Heart left ventricle (tissue), 16 donors: ENCODE measurements at regions not wholly inside any gene's neighbourhood (a gene's known extent, or its start where the extent isn't known, plus 50 kb on each side); places are given as distances from the start of the nearest gene placed in this dataset.
A peak's percentile ranks its signal among the peaks of the same experiment; 100 is the strongest.

Source experiments
- ATAC-seq, 4 donors: fragments of 200-7000 bp; cut with Tn5 transposase; one replicate each; pipeline ENCODE4 v1.9.1; 2020 to 2022; ENCODE audit warnings: moderate library complexity in 4 of 4, mild to moderate bottlenecking in 3 of 4, moderate number of reproducible peaks in 1 of 4
- DNase-seq, 5 donors: peaks; one replicate each; pipeline ENCODE4 v3.0.0-alpha.2; 2020
- H3K27ac ChIP-seq, 12 donors: fragments of 200-600 bp; sonication (generic) in 4 of 12; one replicate each; pipeline versions ENCODE4 v1.5.0 to v1.8.0; 2016 to 2022; ENCODE audit warnings: mild to moderate bottlenecking in 2 of 12
- H3K27me3 ChIP-seq, 9 donors: fragments of 200-600 bp; sonication (generic) in 2 of 9; one replicate each; pipeline versions ENCODE4 v1.5.1 to v1.8.0; 2016 to 2022; ENCODE audit warnings: mild to moderate bottlenecking in 3 of 9
- H3K36me3 ChIP-seq, 9 donors: fragments of 200-600 bp; sonication (generic) in 2 of 9; one replicate each; pipeline versions ENCODE4 v1.5.0 to v1.8.0; 2018 to 2022; ENCODE audit warnings: mild to moderate bottlenecking in 2 of 9
- H3K4me1 ChIP-seq, 12 donors: fragments of 200-600 bp; sonication (generic) in 4 of 12; one replicate each; pipeline versions ENCODE4 v1.5.0 to v1.8.0; 2016 to 2022; ENCODE audit warnings: mild to moderate bottlenecking in 3 of 12
- H3K4me3 ChIP-seq, 12 donors: fragments of 200-600 bp; sonication (generic) in 4 of 12; one replicate each; pipeline versions ENCODE4 v1.5.0 to v1.8.0; 2017 to 2022; ENCODE audit warnings: mild to moderate bottlenecking in 9 of 12, moderate library complexity in 4 of 12
- H3K9me3 ChIP-seq, 12 donors: fragments of 200-600 bp; sonication (generic) in 4 of 12; one replicate each; pipeline versions ENCODE4 v1.5.0 to v1.8.0; 2016 to 2022; ENCODE audit warnings: mild to moderate bottlenecking in 1 of 12
- CTCF ChIP-seq, 12 donors: fragments of 200-600 bp; sonication (generic) in 4 of 12; IDR thresholded peaks; one replicate each; pipeline versions ENCODE4 v1.5.0 to v1.8.0; 2018 to 2022; ENCODE audit warnings: antibody characterized with exemption in 12 of 12, mild to moderate bottlenecking in 5 of 12
- POLR2A ChIP-seq, 2 donors: fragments of 450-650 bp; IDR thresholded peaks; one replicate each; pipeline ENCODE4 v1.6.1; 2017; ENCODE audit warnings: antibody characterized with exemption in 2 of 2, mild to moderate bottlenecking in 2 of 2, moderate library complexity in 2 of 2
- WGBS, 4 donors: extraction: QIAGEN DNeasy Blood & Tissue Kit in 2 of 4; methylation state at CpG; one replicate each; pipeline versions ENCODE4 v1.1.5 to v1.1.7; 2013 to 2018; 5-methylcytosine and 5-hydroxymethylcytosine counted together
- intact Hi-C, 10 donors: fragments of 100-400 bp; cut with DNase I; formaldehyde crosslinking; loops; one replicate each; pipeline versions ENCODE4 v1.11.1 to v1.14.2; 2022
- donor health status: ischemic (EF 13 %, LVEDD 7.1; RV severe dilation, severe dysfunction).
- donor health status: healthy with polysubstance abuse.
- donor health status: DM: no; HTN: yes; CAD: no.
- donor health status: DM: no; HTN: no; CAD: no.
- donor health status: ischemic (EF 25% LVEDD 6.9; RV normal size, moderate dysfunction).
- donor health status: ischemic (EF 25% LVEDD 5.7; RV mildly dilated, moderate dysfunction).
- donor health status: healthy.
- donor health status: DM: yes; HTN: yes; CAD: no.
- donor health status: ischemic (EF 35%, LVEDD 5.7; RV mildly dilated, moderate dysfunction).
- donor health status: nonischemic (EF 11% LVEDD 7.7; RV severe dilation, severe dysfunction).
- donor health status: DM: yes; HTN: yes; CAD: no.
- donor health status: PGD.
- donor health status: ischemic (EF 29% LVEDD 5.4; RV normal size, mild dysfunction).
- donor health status: nonischemic (EF 23%, LVEDD 6.1; RV moderate dilation, normal function).

- no peak for DNase-seq
- Histone ChIP-seq H3K36me3 (no peaks in the 10 kb centered on the region), H3K4me3 (no peak overlapping the region), H3K4me1 (no peaks in the 10 kb centered on the region), H3K9me3 (no peaks in the 10 kb centered on the region), H3K27me3 (no peaks in the 10 kb centered on the region), H3K27ac (no peak overlapping the region)
- ATAC-seq, result no peak
- intact Hi-C loops, result loop anchor here in 3 of 10 donors (5.0 to 10.0 kb wide), 3 partner anchors 156 to 876 kb away; no protein-coding TSS in a partner anchor
- TF ChIP-seq POLR2A (IDR thresholded peaks at IDR 0.05) (no peak), CTCF (IDR thresholded peaks at IDR 0.05) (no peak)
- WGBS, 4 donors, result 87 to 95% (median 90%) methylated on average over 9 of the region's 9 CpGs
These were observed 222.1 kb upstream of the TAPT1 start for GRCh38 chr4:16448241-16448840.

GRCh38 chr4:16443504-16444088, 217.3 kb upstream of the TAPT1 start:
- TF ChIP-seq POLR2A (IDR thresholded peaks at IDR 0.05) (no peak), CTCF (IDR thresholded peaks at IDR 0.05) (peak; percentile 43 to 78 (median 64))
- Histone ChIP-seq H3K27me3 (no peaks in the 10 kb centered on the region), H3K9me3 (no peaks in the 10 kb centered on the region), H3K36me3 (no peaks in the 10 kb centered on the region), H3K4me3 (no peak overlapping the region), H3K27ac (no peak overlapping the region), H3K4me1 (peaks cover 0 to 10% (median 0%) of the 10 kb centered on the region in 12 donors)
- DNase-seq (no peak), ATAC-seq (no peak)
- WGBS, 4 donors, result 41 to 48% (median 44%) methylated on average over 2 of the region's 2 CpGs
- intact Hi-C loops, result loop anchor here in 9 of 10 donors (1.0 to 10.0 kb wide), 7 partner anchors 151 to 881 kb away; no protein-coding TSS in a partner anchor

GRCh38 chr4:16442296-16442695, 216.0 kb upstream of the TAPT1 start:
- TF ChIP-seq POLR2A (IDR thresholded peaks at IDR 0.05) (no peak), CTCF (IDR thresholded peaks at IDR 0.05) (no peak)
- H3K9me3 ChIP-seq, result peaks cover 0 to 9% (median 2%) of the 10 kb centered on the region in 12 donors
- H3K27ac ChIP-seq, result no peak overlapping the region
- peaks cover 0 to 18% (median 0%) of the 10 kb centered on the region in 12 donors for H3K4me1 ChIP-seq
- H3K36me3 ChIP-seq, result no peaks in the 10 kb centered on the region
- no peak for DNase-seq
- 82 to 88% (median 85%) methylated on average over 1 of the region's 1 CpG for WGBS, 4 donors
- intact Hi-C loops, result loop anchor here in 9 of 10 donors (2.0 to 10.0 kb wide), 6 partner anchors 150 to 883 kb away; no protein-coding TSS in a partner anchor
- H3K4me3 ChIP-seq, result no peak overlapping the region
- no peaks in the 10 kb centered on the region for H3K27me3 ChIP-seq
- ATAC-seq, result no peak

GRCh38 chr4:16439768-16440167, 213.5 kb upstream of the TAPT1 start:
- H3K9me3 ChIP-seq, result peaks cover 0 to 15% (median 2%) of the 10 kb centered on the region in 12 donors
- intact Hi-C loops, result loop anchor here in 6 of 10 donors (5.0 to 10.0 kb wide), 4 partner anchors 147 to 885 kb away; no protein-coding TSS in a partner anchor
- 39 to 58% (median 46%) methylated on average over 1 of the region's 1 CpG for WGBS, 4 donors
- H3K36me3 ChIP-seq, result no peaks in the 10 kb centered on the region
- no peaks in the 10 kb centered on the region for H3K27me3 ChIP-seq
- peaks cover 0 to 18% (median 0%) of the 10 kb centered on the region in 12 donors for H3K4me1 ChIP-seq
- peak in 3 of 5 donors; percentile 15 to 31 (median 17) for DNase-seq
- no peak for TF ChIP-seq POLR2A (IDR thresholded peaks at IDR 0.05)
- TF ChIP-seq CTCF (IDR thresholded peaks at IDR 0.05), result no peak
- H3K27ac ChIP-seq, result peak overlapping the region in 7 of 12 donors; percentile 16 to 77 (median 62)
- peak overlapping the region in 1 of 12 donors; percentile 3 for H3K4me3 ChIP-seq
- peak in 3 of 4 donors; percentile 34 to 76 (median 69) for ATAC-seq
